Thoracic aorta (tissue), 2 donors: ENCODE measurements at regions not wholly inside any gene's neighbourhood (a gene's known extent, or its start where the extent isn't known, plus 50 kb on each side); places are given as distances from the start of the nearest gene placed in this dataset.

Experiments used
- ATAC-seq: fragments of 150-250 bp; one replicate; pipeline ENCODE4 v1.8.0; 2017; ENCODE audit warnings: low read depth; ENCODE audit not compliant: insufficient number of reproducible peaks, low FRiP score
- DNase-seq: peaks from one replicate; pipeline ENCODE4 v3.0.0-alpha.2; 2020; ENCODE audit warnings: low spot score
- H3K27ac ChIP-seq, 2 donors: fragments of 200-600 bp; sonication (generic); 1 replicate in 1 of 2; 2 replicates in 1 of 2; pipeline ENCODE4 v1.5.1; 2016; ENCODE audit warnings: mild to moderate bottlenecking in 2 of 2, moderate library complexity in 2 of 2
- H3K27me3 ChIP-seq: fragments of 200-600 bp; sonication (generic); replicated peaks from 2 replicates; pipeline ENCODE4 v1.6.0; 2016; ENCODE audit warnings: mild to moderate bottlenecking; ENCODE audit not compliant: insufficient read depth
- H3K36me3 ChIP-seq: fragments of 200-600 bp; sonication (generic); one replicate; pipeline ENCODE4 v1.5.1; 2016
- H3K4me1 ChIP-seq, 2 donors: fragments of 200-600 bp; sonication (generic); 1 replicate in 1 of 2; 2 replicates in 1 of 2; pipeline versions ENCODE4 v1.5.1 to v1.6.0; 2016; ENCODE audit warnings: low read depth in 2 of 2, mild to moderate bottlenecking in 1 of 2; ENCODE audit not compliant: control insufficient read depth in 1 of 2
- H3K4me3 ChIP-seq: fragments of 200-600 bp; sonication (generic); 2 replicates; pipeline ENCODE4 v1.5.1; 2016; ENCODE audit warnings: mild to moderate bottlenecking
- H3K9me3 ChIP-seq: fragments of 200-600 bp; sonication (generic); 2 replicates; pipeline ENCODE4 v1.5.1; 2016
- CTCF ChIP-seq: fragments of 200-600 bp; sonication (generic); IDR thresholded peaks from one replicate; pipeline ENCODE4 v1.5.1; 2019; ENCODE audit warnings: antibody characterized with exemption

- Histone ChIP-seq H3K4me1 (no peaks in the 10 kb centered on the region), H3K9me3 (no peaks in the 10 kb centered on the region), H3K36me3 (no peaks in the 10 kb centered on the region), H3K4me3 (no peak overlapping the region), H3K27ac (no peak overlapping the region), H3K27me3 (no peaks in the 10 kb centered on the region)
- DNase-seq (no peak), ATAC-seq (no peak)
- TF ChIP-seq CTCF: peak; percentile 76
Observed at GRCh38 chr19:22545751-22546150, 88.4 kb upstream of the ZNF492 start.

- ATAC-seq (no peak), DNase-seq (no peak)
- Histone ChIP-seq H3K36me3 (no peaks in the 10 kb centered on the region), H3K4me1 (peaks cover 5 to 12% of the 10 kb centered on the region in 2 donors), H3K4me3 (no peak overlapping the region), H3K27me3 (no peaks in the 10 kb centered on the region), H3K9me3 (no peaks in the 10 kb centered on the region), H3K27ac (no peak overlapping the region)
- TF ChIP-seq CTCF: no peak
Observed at GRCh38 chr19:22533761-22534160, 100.4 kb upstream of the ZNF492 start.

- ATAC-seq: peak; percentile 88
Observed at GRCh38 chr19:22532388-22533300, 101.5 kb upstream of the ZNF492 start.

GRCh38 chr19:22530042-22530441, 104.1 kb upstream of the ZNF492 start:
- H3K27ac ChIP-seq: peak overlapping the region in 1 of 2 donors; percentile 83
- ATAC-seq (no peak), DNase-seq (no peak)
- peak overlapping the region; percentile 63 for H3K4me3 ChIP-seq
- no peaks in the 10 kb centered on the region for H3K36me3 ChIP-seq
- H3K27me3 ChIP-seq: no peaks in the 10 kb centered on the region
- no peaks in the 10 kb centered on the region for H3K9me3 ChIP-seq
- H3K4me1 ChIP-seq: peaks cover 23 to 25% of the 10 kb centered on the region in 2 donors
- no peak for TF ChIP-seq CTCF

More at GRCh38 chr19:22532388-22533300, 101.5 kb upstream of the ZNF492 start:
- Histone ChIP-seq H3K27me3 (no peaks in the 10 kb centered on the region), H3K36me3 (no peaks in the 10 kb centered on the region), H3K9me3 (no peaks in the 10 kb centered on the region), H3K4me3 (peak overlapping the region; percentile 75), H3K4me1 (peaks cover 9 to 20% of the 10 kb centered on the region in 2 donors), H3K27ac (peak overlapping the region; percentile 33 to 72)
- peak; percentile 86 for DNase-seq
- no peak for TF ChIP-seq CTCF

GRCh38 chr19:22528956-22529355, 105.2 kb upstream of the ZNF492 start:
- H3K4me3 ChIP-seq: peak overlapping the region; percentile 63
- H3K9me3 ChIP-seq: no peaks in the 10 kb centered on the region
- H3K36me3 ChIP-seq: no peaks in the 10 kb centered on the region
- TF ChIP-seq CTCF: no peak
- H3K27ac ChIP-seq: peak overlapping the region in 1 of 2 donors; percentile 83
- no peak for ATAC-seq
- H3K27me3 ChIP-seq: no peaks in the 10 kb centered on the region
- peaks cover 24 to 25% of the 10 kb centered on the region in 2 donors for H3K4me1 ChIP-seq
- no peak for DNase-seq
